ENCODE measurements at regions not wholly inside any gene's neighbourhood (a gene's known extent, or its start where the extent isn't known, plus 50 kb on each side); places are given as distances from the start of the nearest gene placed in this dataset.

DNA sequence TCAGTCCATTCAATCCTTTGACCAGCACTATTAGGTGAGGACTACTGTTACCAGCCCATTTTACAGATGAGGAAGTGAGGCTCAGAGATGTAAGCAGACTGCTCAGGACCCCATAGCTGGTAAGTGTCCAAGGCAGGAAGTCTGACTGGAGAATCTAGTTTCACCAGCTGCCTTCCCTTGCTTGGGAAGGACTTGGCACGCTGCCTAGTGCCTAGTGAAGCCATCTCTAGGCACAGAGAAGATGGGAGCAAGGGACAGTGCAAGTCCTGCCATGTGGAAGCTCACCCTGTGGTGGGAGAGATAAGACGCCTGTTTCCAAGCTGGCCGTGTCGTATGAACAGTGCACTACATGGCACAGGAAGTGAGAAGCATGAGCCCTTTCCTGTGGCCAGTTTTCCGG is 111.8 kb upstream of the TMC3 start:
- H3K27me3 ChIP-seq (ENCODE audit: low read length), result no peaks in the 10 kb centered on the region
- DNase-seq, result no peak
- no peaks in the 10 kb centered on the region for H3K9me3 ChIP-seq (ENCODE audit: low read length)
- no peaks in the 10 kb centered on the region for H3K4me1 ChIP-seq (ENCODE audit: low read length)
- no peaks in the 10 kb centered on the region for H4K20me1 ChIP-seq (ENCODE audit: insufficient read depth, low read depth, low read length)
- H3K4me3 ChIP-seq (ENCODE audit: low read length), result no peak overlapping the region
- no peaks in the 10 kb centered on the region for H3K36me3 ChIP-seq (ENCODE audit: insufficient read depth, low read length)
- no peak overlapping the region for H3K4me2 ChIP-seq (ENCODE audit: low read depth, low read length, poor library complexity, severe bottlenecking)
- no peaks in the 10 kb centered on the region for H3K9me2 ChIP-seq (replicated peaks; ENCODE audit: insufficient read depth, low read length)
- no peak overlapping the region for H3K9ac ChIP-seq (ENCODE audit: low read length)
- H3K79me2 ChIP-seq (ENCODE audit: low read length), result no peaks in the 10 kb centered on the region
- H2AFZ ChIP-seq (ENCODE audit: low read length), result no peak overlapping the region
- no peak overlapping the region for H3K27ac ChIP-seq (ENCODE audit: low read length)

DNA sequence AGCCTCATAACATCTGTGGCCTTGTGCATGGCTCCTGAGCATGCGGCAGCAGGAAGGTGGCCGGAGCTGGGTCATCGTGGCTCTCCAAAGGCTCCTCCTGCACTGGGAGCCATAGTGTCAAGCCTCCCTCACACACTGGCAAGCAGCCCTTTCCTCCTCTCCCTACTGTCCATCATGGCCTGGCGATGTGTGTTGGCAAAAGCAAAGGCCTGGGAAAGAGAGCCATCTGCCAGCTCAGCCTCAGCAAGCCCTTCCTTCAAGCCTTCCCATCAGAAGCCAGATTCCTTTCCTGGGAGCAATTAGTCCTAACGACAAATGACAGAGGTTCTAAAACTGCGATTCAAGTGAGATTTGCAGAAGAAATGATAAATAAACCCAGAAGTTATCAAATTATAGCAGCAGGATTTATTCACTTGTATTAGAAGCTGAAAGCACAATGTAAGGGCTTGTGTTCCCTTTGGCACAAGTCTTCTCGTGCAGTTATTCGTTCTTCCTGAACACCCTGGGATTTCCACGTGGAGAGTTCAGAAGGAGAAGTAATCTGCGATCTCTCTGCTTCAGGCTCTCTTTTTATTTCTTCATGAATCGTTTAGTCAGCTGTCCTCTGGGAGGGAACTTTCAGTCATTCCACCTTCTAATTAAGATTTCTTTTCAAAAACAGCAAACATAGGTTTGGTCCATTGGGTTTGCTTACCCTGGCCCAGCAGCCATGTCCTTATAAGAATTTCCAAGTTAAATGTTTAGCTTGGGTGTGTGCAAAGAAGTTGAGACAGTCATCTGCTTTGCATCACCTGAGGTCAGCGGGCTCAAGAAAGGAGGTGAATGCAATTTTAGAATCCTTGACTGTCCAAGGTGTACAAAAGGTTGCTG is 110.3 kb upstream of the TMC3 start:
- no peaks in the 10 kb centered on the region for H3K9me3 ChIP-seq (ENCODE audit: low read length)
- no peak overlapping the region for H3K4me2 ChIP-seq (ENCODE audit: low read depth, low read length, poor library complexity, severe bottlenecking)
- no peaks in the 10 kb centered on the region for H3K9me2 ChIP-seq (replicated peaks; ENCODE audit: insufficient read depth, low read length)
- no peak overlapping the region for H3K9ac ChIP-seq (ENCODE audit: low read length)
- H2AFZ ChIP-seq (ENCODE audit: low read length), result no peak overlapping the region
- no peak for DNase-seq
- H3K4me3 ChIP-seq (ENCODE audit: low read length), result no peak overlapping the region
- H4K20me1 ChIP-seq (ENCODE audit: insufficient read depth, low read depth, low read length), result no peaks in the 10 kb centered on the region
- H3K79me2 ChIP-seq (ENCODE audit: low read length), result no peaks in the 10 kb centered on the region
- H3K4me1 ChIP-seq (ENCODE audit: low read length), result no peaks in the 10 kb centered on the region
- H3K36me3 ChIP-seq (ENCODE audit: insufficient read depth, low read length), result no peaks in the 10 kb centered on the region
- H3K27ac ChIP-seq (ENCODE audit: low read length), result no peak overlapping the region
- H3K27me3 ChIP-seq (ENCODE audit: low read length), result no peaks in the 10 kb centered on the region

DNA sequence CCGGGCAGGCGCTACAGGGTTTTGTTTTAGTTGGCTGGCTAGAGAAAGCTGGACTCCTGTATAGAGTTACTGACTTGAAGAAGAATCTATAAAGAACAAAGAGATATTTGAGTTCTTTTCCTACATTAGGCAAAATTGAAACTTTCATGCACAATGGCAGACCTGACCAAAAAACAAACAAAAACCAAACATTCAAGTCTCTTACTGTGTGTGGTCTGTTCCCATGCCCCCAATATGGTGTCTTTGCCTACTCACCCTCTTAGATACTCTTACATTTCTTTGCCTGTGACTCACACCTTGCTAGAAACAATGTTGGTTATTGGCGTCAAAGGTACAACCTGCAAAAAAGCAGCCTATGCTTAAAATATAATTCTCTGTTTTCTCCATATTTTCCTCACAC is 109.5 kb upstream of the TMC3 start:
- H4K20me1 ChIP-seq (ENCODE audit: insufficient read depth, low read depth, low read length), result no peaks in the 10 kb centered on the region
- no peak overlapping the region for H3K9ac ChIP-seq (ENCODE audit: low read length)
- H3K4me1 ChIP-seq (ENCODE audit: low read length), result no peaks in the 10 kb centered on the region
- no peak overlapping the region for H3K4me2 ChIP-seq (ENCODE audit: low read depth, low read length, poor library complexity, severe bottlenecking)
- H3K79me2 ChIP-seq (ENCODE audit: low read length), result no peaks in the 10 kb centered on the region
- no peaks in the 10 kb centered on the region for H3K36me3 ChIP-seq (ENCODE audit: insufficient read depth, low read length)
- H3K9me3 ChIP-seq (ENCODE audit: low read length), result no peaks in the 10 kb centered on the region
- no peak overlapping the region for H3K4me3 ChIP-seq (ENCODE audit: low read length)
- no peaks in the 10 kb centered on the region for H3K9me2 ChIP-seq (replicated peaks; ENCODE audit: insufficient read depth, low read length)
- no peak overlapping the region for H2AFZ ChIP-seq (ENCODE audit: low read length)
- DNase-seq, result no peak
- H3K27me3 ChIP-seq (ENCODE audit: low read length), result no peaks in the 10 kb centered on the region
- no peak overlapping the region for H3K27ac ChIP-seq (ENCODE audit: low read length)

DNA sequence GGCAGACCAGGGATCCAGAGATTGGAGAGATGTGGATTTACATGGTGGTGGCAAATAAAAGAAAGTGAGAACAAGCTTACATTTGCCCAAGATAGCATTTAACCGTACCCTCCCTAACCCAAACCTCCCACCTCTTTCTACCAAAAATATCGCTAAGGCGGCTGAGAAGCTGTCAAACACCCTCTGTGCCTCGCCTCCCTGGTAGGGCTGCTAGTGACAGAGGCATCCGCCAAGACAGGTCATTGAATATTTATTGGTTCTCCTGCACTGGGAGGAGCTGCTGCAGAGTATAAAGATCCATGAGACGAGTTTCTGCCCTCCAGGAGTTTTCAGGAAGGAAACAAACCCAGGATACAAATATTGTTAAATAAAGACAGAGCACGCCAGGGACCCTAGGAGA is 107.3 kb upstream of the TMC3 start:
- Histone ChIP-seq H3K9me3 (ENCODE audit: low read length) (no peaks in the 10 kb centered on the region), H3K27ac (ENCODE audit: low read length) (no peak overlapping the region), H3K36me3 (ENCODE audit: insufficient read depth, low read length) (no peaks in the 10 kb centered on the region), H3K9ac (ENCODE audit: low read length) (no peak overlapping the region), H3K27me3 (ENCODE audit: low read length) (no peaks in the 10 kb centered on the region), H3K4me2 (ENCODE audit: low read depth, low read length, poor library complexity, severe bottlenecking) (no peak overlapping the region), H3K4me1 (ENCODE audit: low read length) (no peaks in the 10 kb centered on the region), H3K9me2 (replicated peaks; ENCODE audit: insufficient read depth, low read length) (no peaks in the 10 kb centered on the region), H2AFZ (ENCODE audit: low read length) (no peak overlapping the region), H4K20me1 (ENCODE audit: insufficient read depth, low read depth, low read length) (no peaks in the 10 kb centered on the region), H3K79me2 (ENCODE audit: low read length) (no peaks in the 10 kb centered on the region), H3K4me3 (ENCODE audit: low read length) (no peak overlapping the region)
- DNase-seq, result no peak

DNA sequence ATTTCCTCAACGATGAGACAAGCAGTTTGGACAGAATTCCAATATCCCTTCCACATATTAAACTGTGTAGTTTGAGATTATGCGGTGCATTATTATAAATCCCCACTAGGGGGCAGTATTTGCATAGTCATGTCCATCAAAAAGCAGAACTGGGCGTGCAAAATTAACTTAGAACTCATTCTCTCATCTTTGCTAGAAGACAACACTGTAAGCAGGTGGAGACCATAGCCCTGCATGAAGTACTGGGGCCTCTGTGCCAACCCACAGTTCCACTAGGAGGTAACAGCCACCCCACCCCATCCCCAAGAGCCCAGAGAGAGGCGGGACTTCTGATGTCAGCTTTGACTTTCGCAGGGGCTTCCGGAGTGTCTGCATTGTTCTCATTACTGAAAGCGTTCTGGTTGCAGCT is 106.6 kb upstream of the TMC3 start:
- H2AFZ ChIP-seq (ENCODE audit: low read length), result no peak overlapping the region
- no peaks in the 10 kb centered on the region for H3K4me1 ChIP-seq (ENCODE audit: low read length)
- H3K27ac ChIP-seq (ENCODE audit: low read length), result no peak overlapping the region
- H3K9me2 ChIP-seq (replicated peaks; ENCODE audit: insufficient read depth, low read length), result no peaks in the 10 kb centered on the region
- H3K4me3 ChIP-seq (ENCODE audit: low read length), result no peak overlapping the region
- H3K79me2 ChIP-seq (ENCODE audit: low read length), result no peaks in the 10 kb centered on the region
- H3K4me2 ChIP-seq (ENCODE audit: low read depth, low read length, poor library complexity, severe bottlenecking), result no peak overlapping the region
- H3K36me3 ChIP-seq (ENCODE audit: insufficient read depth, low read length), result no peaks in the 10 kb centered on the region
- H3K9me3 ChIP-seq (ENCODE audit: low read length), result no peaks in the 10 kb centered on the region
- H3K9ac ChIP-seq (ENCODE audit: low read length), result no peak overlapping the region
- H3K27me3 ChIP-seq (ENCODE audit: low read length), result no peaks in the 10 kb centered on the region
- DNase-seq, result peak; percentile 83
- H4K20me1 ChIP-seq (ENCODE audit: insufficient read depth, low read depth, low read length), result no peaks in the 10 kb centered on the region

DNA sequence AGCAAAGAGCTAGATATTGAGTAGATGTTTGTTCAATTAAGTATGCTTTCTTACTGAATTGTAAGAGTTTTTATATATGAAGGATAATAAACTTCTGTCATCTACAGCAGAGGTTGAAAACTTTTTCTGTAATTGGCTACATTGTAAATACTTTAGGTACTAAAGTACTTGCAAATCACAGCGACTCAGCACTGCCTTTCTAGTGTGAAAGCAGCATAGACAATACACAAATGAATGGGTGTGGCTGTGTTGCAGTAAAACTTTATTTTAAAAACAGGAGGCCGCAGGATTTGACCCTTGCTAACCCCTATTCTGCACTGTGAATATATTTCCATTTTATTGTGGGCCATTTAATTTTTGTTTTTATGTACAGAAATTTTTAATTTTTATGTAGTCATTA is 104.3 kb upstream of the TMC3 start:
- H3K27ac ChIP-seq (ENCODE audit: low read length), result no peak overlapping the region
- H3K27me3 ChIP-seq (ENCODE audit: low read length), result no peaks in the 10 kb centered on the region
- no peak for DNase-seq
- no peak overlapping the region for H3K4me3 ChIP-seq (ENCODE audit: low read length)
- no peaks in the 10 kb centered on the region for H3K4me1 ChIP-seq (ENCODE audit: low read length)
- no peak overlapping the region for H3K4me2 ChIP-seq (ENCODE audit: low read depth, low read length, poor library complexity, severe bottlenecking)
- no peaks in the 10 kb centered on the region for H3K9me2 ChIP-seq (replicated peaks; ENCODE audit: insufficient read depth, low read length)
- no peaks in the 10 kb centered on the region for H3K36me3 ChIP-seq (ENCODE audit: insufficient read depth, low read length)
- no peak overlapping the region for H2AFZ ChIP-seq (ENCODE audit: low read length)
- H4K20me1 ChIP-seq (ENCODE audit: insufficient read depth, low read depth, low read length), result no peaks in the 10 kb centered on the region
- no peaks in the 10 kb centered on the region for H3K9me3 ChIP-seq (ENCODE audit: low read length)
- no peak overlapping the region for H3K9ac ChIP-seq (ENCODE audit: low read length)
- no peaks in the 10 kb centered on the region for H3K79me2 ChIP-seq (ENCODE audit: low read length)

DNA sequence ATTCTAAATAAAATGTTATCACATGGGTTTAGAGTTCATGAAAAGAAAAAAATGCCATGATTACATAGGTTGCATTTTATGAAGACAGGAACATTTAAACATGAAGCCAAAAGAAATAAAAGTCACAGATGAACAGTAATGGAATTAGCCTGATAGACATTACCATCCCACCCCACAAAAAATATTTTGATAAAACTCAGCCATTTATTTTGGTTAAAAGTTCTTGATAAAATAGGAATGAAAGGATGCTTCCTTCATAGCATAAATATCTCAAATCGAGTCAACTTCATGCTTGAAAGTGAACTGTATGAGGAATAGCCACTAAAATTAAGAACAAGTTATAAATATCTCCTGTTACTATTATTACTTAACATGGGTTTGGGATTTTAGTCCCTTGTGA is 101.9 kb upstream of the TMC3 start:
- H3K9me2 ChIP-seq (replicated peaks; ENCODE audit: insufficient read depth, low read length), result no peaks in the 10 kb centered on the region
- H3K4me1 ChIP-seq (ENCODE audit: low read length), result no peaks in the 10 kb centered on the region
- no peaks in the 10 kb centered on the region for H3K27me3 ChIP-seq (ENCODE audit: low read length)
- H3K9ac ChIP-seq (ENCODE audit: low read length), result no peak overlapping the region
- H3K4me2 ChIP-seq (ENCODE audit: low read depth, low read length, poor library complexity, severe bottlenecking), result no peak overlapping the region
- no peaks in the 10 kb centered on the region for H4K20me1 ChIP-seq (ENCODE audit: insufficient read depth, low read depth, low read length)
- H3K9me3 ChIP-seq (ENCODE audit: low read length), result no peaks in the 10 kb centered on the region
- H2AFZ ChIP-seq (ENCODE audit: low read length), result no peak overlapping the region
- H3K4me3 ChIP-seq (ENCODE audit: low read length), result no peak overlapping the region
- no peak for DNase-seq
- H3K27ac ChIP-seq (ENCODE audit: low read length), result no peak overlapping the region
- no peaks in the 10 kb centered on the region for H3K79me2 ChIP-seq (ENCODE audit: low read length)
- no peaks in the 10 kb centered on the region for H3K36me3 ChIP-seq (ENCODE audit: insufficient read depth, low read length)

DNA sequence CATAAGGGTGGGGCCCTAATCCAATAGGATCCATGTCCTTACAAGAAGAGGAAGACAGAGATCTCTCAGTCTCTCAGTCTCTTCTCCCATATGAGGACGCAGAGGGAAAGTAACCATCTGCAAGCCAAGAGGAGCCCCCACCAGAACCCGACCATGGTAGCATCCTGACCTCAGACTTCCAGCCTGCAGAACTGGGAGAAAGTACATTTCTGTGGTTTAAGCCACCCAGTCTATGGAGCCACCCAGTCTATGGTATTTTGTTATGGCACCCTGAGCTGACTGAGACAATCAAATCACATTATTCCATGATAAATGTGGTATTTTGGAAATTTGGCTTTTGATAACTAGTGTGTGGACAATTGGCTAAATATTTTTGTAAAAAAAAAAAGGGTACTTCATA is 101.5 kb upstream of the TMC3 start:
- no peaks in the 10 kb centered on the region for H4K20me1 ChIP-seq (ENCODE audit: insufficient read depth, low read depth, low read length)
- no peaks in the 10 kb centered on the region for H3K79me2 ChIP-seq (ENCODE audit: low read length)
- no peak overlapping the region for H3K4me2 ChIP-seq (ENCODE audit: low read depth, low read length, poor library complexity, severe bottlenecking)
- no peak overlapping the region for H3K9ac ChIP-seq (ENCODE audit: low read length)
- no peak for DNase-seq
- no peaks in the 10 kb centered on the region for H3K4me1 ChIP-seq (ENCODE audit: low read length)
- no peaks in the 10 kb centered on the region for H3K9me3 ChIP-seq (ENCODE audit: low read length)
- H2AFZ ChIP-seq (ENCODE audit: low read length), result no peak overlapping the region
- H3K27me3 ChIP-seq (ENCODE audit: low read length), result no peaks in the 10 kb centered on the region
- H3K9me2 ChIP-seq (replicated peaks; ENCODE audit: insufficient read depth, low read length), result no peaks in the 10 kb centered on the region
- H3K27ac ChIP-seq (ENCODE audit: low read length), result no peak overlapping the region
- no peaks in the 10 kb centered on the region for H3K36me3 ChIP-seq (ENCODE audit: insufficient read depth, low read length)
- H3K4me3 ChIP-seq (ENCODE audit: low read length), result no peak overlapping the region
